ENCODE measurements at regions not wholly inside any gene's neighbourhood (a gene's known extent, or its start where the extent isn't known, plus 50 kb on each side); places are given as distances from the start of the nearest gene placed in this dataset.

DNA sequence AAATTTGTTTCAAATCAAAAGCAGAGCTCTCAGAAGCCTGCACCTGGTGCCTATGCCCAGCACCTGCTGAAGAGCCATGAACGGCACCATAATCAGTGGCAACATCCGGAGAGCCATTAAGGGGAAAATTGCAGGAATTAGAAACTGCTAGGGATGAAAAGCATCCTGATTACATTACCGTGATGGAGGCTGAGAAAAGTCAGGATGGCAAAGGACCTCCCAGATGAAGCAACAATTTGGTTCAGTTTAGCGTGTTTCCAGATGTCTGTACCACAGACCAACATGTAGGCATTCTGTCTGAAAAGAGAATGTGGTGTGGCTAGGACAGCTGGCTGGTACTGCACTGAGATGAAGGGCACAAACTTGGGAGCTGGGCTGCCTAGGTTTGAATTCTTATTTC lies 106.1 kb downstream of the EOMES start:
- no peaks in the 10 kb centered on the region for H3K27me3 ChIP-seq
- ATAC-seq (no peak), DNase-seq (no peak)
- H3K9me3 ChIP-seq = peaks cover 0 to 30% (median 16%) of the 10 kb centered on the region in 12 donors
- intact Hi-C loops (cut with DNase I) = no loop called here
- peaks cover 0 to 5% (median 0%) of the 10 kb centered on the region in 12 donors for H3K4me1 ChIP-seq
- H3K4me3 ChIP-seq = no peak overlapping the region
- 86 to 92% (median 88%) methylated on average over 4 of the region's 4 CpGs for WGBS, 4 donors
- no peaks in the 10 kb centered on the region for H3K36me3 ChIP-seq
- no peak overlapping the region for H3K27ac ChIP-seq
- TF ChIP-seq, protein P1, sequence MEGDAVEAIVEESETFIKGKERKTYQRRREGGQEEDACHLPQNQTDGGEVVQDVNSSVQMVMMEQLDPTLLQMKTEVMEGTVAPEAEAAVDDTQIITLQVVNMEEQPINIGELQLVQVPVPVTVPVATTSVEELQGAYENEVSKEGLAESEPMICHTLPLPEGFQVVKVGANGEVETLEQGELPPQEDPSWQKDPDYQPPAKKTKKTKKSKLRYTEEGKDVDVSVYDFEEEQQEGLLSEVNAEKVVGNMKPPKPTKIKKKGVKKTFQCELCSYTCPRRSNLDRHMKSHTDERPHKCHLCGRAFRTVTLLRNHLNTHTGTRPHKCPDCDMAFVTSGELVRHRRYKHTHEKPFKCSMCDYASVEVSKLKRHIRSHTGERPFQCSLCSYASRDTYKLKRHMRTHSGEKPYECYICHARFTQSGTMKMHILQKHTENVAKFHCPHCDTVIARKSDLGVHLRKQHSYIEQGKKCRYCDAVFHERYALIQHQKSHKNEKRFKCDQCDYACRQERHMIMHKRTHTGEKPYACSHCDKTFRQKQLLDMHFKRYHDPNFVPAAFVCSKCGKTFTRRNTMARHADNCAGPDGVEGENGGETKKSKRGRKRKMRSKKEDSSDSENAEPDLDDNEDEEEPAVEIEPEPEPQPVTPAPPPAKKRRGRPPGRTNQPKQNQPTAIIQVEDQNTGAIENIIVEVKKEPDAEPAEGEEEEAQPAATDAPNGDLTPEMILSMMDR (IDR thresholded peaks at IDR 0.05) = no peak
- no peak for TF ChIP-seq POLR2A (IDR thresholded peaks at IDR 0.05)

- intact Hi-C loops (cut with DNase I) = no loop called here
- H3K4me3 ChIP-seq = no peak overlapping the region
- no peak for ATAC-seq
- no peaks in the 10 kb centered on the region for H3K27me3 ChIP-seq
- 96 to 99% (median 96%) methylated on average over 1 of the region's 1 CpG for WGBS, 4 donors
- peaks cover 0 to 6% (median 0%) of the 10 kb centered on the region in 12 donors for H3K4me1 ChIP-seq
- no peak overlapping the region for H3K27ac ChIP-seq
- no peak for DNase-seq
- no peak for TF ChIP-seq POLR2A (IDR thresholded peaks at IDR 0.05)
- TF ChIP-seq, protein P1 (IDR thresholded peaks at IDR 0.05) = no peak
- peaks cover 0 to 29% (median 16%) of the 10 kb centered on the region in 12 donors for H3K9me3 ChIP-seq
- H3K36me3 ChIP-seq = no peaks in the 10 kb centered on the region
Measured at GRCh38 chr3:27615555-27615954, 106.6 kb downstream of the EOMES start.

DNA sequence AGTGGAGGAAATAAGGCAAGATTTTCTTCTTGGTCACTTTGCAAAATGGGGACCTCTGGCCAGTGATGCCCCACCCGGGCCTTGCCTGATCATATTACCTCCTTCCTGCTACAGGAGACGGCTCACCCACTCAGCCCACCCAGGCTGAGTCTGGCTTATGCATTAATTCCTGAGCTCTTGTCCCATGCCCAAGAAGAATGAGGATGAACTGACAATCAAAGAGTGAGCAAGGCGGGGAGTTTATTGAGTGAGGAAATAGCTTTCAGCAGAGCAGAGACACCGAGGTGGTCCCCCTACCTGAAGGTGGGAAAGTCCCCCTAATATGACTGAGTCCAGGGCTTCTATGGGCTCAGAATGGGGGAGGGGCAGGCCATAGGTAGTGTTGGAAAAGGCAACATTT lies 107.5 kb downstream of the EOMES start:
- Histone ChIP-seq H3K27ac (no peak overlapping the region), H3K36me3 (no peaks in the 10 kb centered on the region), H3K4me3 (no peak overlapping the region), H3K4me1 (peaks cover 0 to 6% (median 0%) of the 10 kb centered on the region in 12 donors), H3K27me3 (no peaks in the 10 kb centered on the region), H3K9me3 (peaks cover 0 to 29% (median 16%) of the 10 kb centered on the region in 12 donors)
- DNase-seq = no peak
- 86 to 90% (median 88%) methylated on average over 4 of the region's 4 CpGs for WGBS, 4 donors
- intact Hi-C loops (cut with DNase I) = no loop called here
- ATAC-seq = no peak
- TF ChIP-seq, protein P1 (IDR thresholded peaks at IDR 0.05) = no peak
- TF ChIP-seq POLR2A (IDR thresholded peaks at IDR 0.05) = no peak

GRCh38 chr3:27613846-27614500 lies 108.2 kb downstream of the EOMES start:
- Histone ChIP-seq H3K36me3 (no peaks in the 10 kb centered on the region), H3K27ac (peak overlapping the region in 2 of 12 donors; percentile 46 to 59), H3K4me1 (peaks cover 0 to 6% (median 0%) of the 10 kb centered on the region in 12 donors), H3K27me3 (no peaks in the 10 kb centered on the region), H3K9me3 (peaks cover 0 to 29% (median 16%) of the 10 kb centered on the region in 12 donors), H3K4me3 (no peak overlapping the region)
- DNase-seq = no peak
- no peak for ATAC-seq
- intact Hi-C loops (cut with DNase I) = no loop called here
- TF ChIP-seq POLR2A (IDR thresholded peaks at IDR 0.05) = no peak
- TF ChIP-seq, protein P1 (IDR thresholded peaks at IDR 0.05) = no peak
- WGBS, 4 donors = 72 to 82% (median 79%) methylated on average over 2 of the region's 2 CpGs

Measured in heart left ventricle (tissue), 16 donors.